IMR-90 (cell line): ENCODE measurements at regions not wholly inside any gene's neighbourhood (a gene's known extent, or its start where the extent isn't known, plus 50 kb on each side); places are given as distances from the start of the nearest gene placed in this dataset.

Experiments
- ATAC-seq: fragments of 200-7000 bp; cut with Tn5 transposase; 2 replicates; pipeline ENCODE4 v1.9.1; 2020; ENCODE audit warnings: low read depth, mild to moderate bottlenecking, moderate library complexity
- BruUV-seq: library from RNA; stranded (reverse); fragments of 400-500 nt; replicated peaks from 2 replicates; lab custom pipeline; 2021; lab: Mats Ljungman, UMichigan
- CTCF ChIA-PET: fragments of 300-600 bp; formaldehyde crosslinking; extraction: SDS; loops from one replicate; lab custom pipeline; 2021; ENCODE audit warnings: antibody characterized with exemption; lab: Yijun Ruan, JAX
- POLR2A ChIA-PET: fragments of 300-600 bp; sonication (Branson Sonifier 250); formaldehyde crosslinking; loops from one replicate; lab custom pipeline; 2022; ENCODE audit warnings: antibody characterized with exemption; ENCODE audit not compliant: unreplicated experiment; lab: Charles Lee
- DNase-seq: peaks from one replicate; pipeline ENCODE4 v3.0.0; 2013
- H2AFZ ChIP-seq: replicated peaks from 2 replicates; pipeline ENCODE3; 2013; ENCODE audit warnings: low read length, mild to moderate bottlenecking; ENCODE audit not compliant: poor library complexity
- H2AK5ac ChIP-seq: 2 replicates; pipeline ENCODE4 v1.6.1; 2013; ENCODE audit warnings: low read depth, low read length, inconsistent platforms
- H2AK9ac ChIP-seq: replicated peaks from 2 replicates; pipeline ENCODE3; 2013; ENCODE audit warnings: mild to moderate bottlenecking, low read depth, low read length, moderate library complexity; ENCODE audit not compliant: poor library complexity
- H2BK120ac ChIP-seq: 2 replicates; pipeline ENCODE4 v1.6.1; 2013; ENCODE audit warnings: low read depth, low read length, inconsistent platforms
- H2BK15ac ChIP-seq: 3 replicates; pipeline ENCODE4 v1.6.1; 2013; ENCODE audit warnings: low read depth, low read length, inconsistent platforms
- H2BK20ac ChIP-seq: 2 replicates; pipeline ENCODE4 v1.6.1; 2013; ENCODE audit warnings: low read depth, mild to moderate bottlenecking, inconsistent platforms, low read length, moderate library complexity
- H2BK5ac ChIP-seq: 2 replicates; pipeline ENCODE4 v1.6.1; 2013; ENCODE audit warnings: mild to moderate bottlenecking, low read depth, low read length, inconsistent platforms; ENCODE audit not compliant: poor library complexity, severe bottlenecking
- H3K14ac ChIP-seq: replicated peaks from 2 replicates; pipeline ENCODE4 v1.6.1; 2013; ENCODE audit warnings: low read depth, low read length, inconsistent platforms
- H3K18ac ChIP-seq: 2 replicates; pipeline ENCODE4 v1.6.1; 2013; ENCODE audit warnings: low read depth, low read length, control low read depth
- H3K23ac ChIP-seq: 2 replicates; pipeline ENCODE4 v1.6.1; 2013; ENCODE audit warnings: low read depth, low read length, inconsistent platforms
- H3K27ac ChIP-seq: 2 replicates; pipeline ENCODE4 v1.5.1; 2013; ENCODE audit warnings: mild to moderate bottlenecking, control low read depth, low read length; ENCODE audit not compliant: insufficient read depth
- H3K27me3 ChIP-seq: 2 replicates; pipeline ENCODE4 v1.6.1; 2013; ENCODE audit warnings: low read length; ENCODE audit not compliant: control insufficient read depth, insufficient read depth
- H3K36me3 ChIP-seq: 2 replicates; pipeline ENCODE4 v1.6.1; 2013; ENCODE audit warnings: low read length, mixed read lengths; ENCODE audit not compliant: control insufficient read depth, insufficient read depth
- H3K4ac ChIP-seq: 2 replicates; pipeline ENCODE4 v1.6.1; 2013; ENCODE audit warnings: low read depth, low read length, inconsistent platforms
- H3K4me1 ChIP-seq: 2 replicates; pipeline ENCODE4 v1.6.1; 2013; ENCODE audit warnings: low read length, mixed read lengths; ENCODE audit not compliant: control insufficient read depth, insufficient read depth
- H3K4me2 ChIP-seq: 2 replicates; pipeline ENCODE4 v1.6.1; 2013; ENCODE audit warnings: low read depth, mild to moderate bottlenecking, control low read depth, low read length, moderate library complexity
- H3K4me3 ChIP-seq: 2 replicates; pipeline ENCODE4 v1.5.1; 2013; ENCODE audit warnings: low read depth, mild to moderate bottlenecking, control low read depth, low read length, moderate library complexity; ENCODE audit not compliant: insufficient read depth
- H3K56ac ChIP-seq: 2 replicates; pipeline ENCODE4 v1.6.1; 2013; ENCODE audit warnings: low read length, inconsistent platforms; ENCODE audit not compliant: insufficient read depth; ENCODE audit errors: extremely low read depth
- H3K79me1 ChIP-seq, 2 experiments: 2 replicates each; pipeline ENCODE4 v1.6.1; 2013; ENCODE audit warnings: low read length in 2 of 2, inconsistent platforms in 1 of 2, low read depth in 1 of 2
- H3K9ac ChIP-seq: 2 replicates; pipeline ENCODE4 v1.6.1; 2013; ENCODE audit warnings: low read depth, low read length, control low read depth
- H3K9me1 ChIP-seq: 2 replicates; pipeline ENCODE4 v1.6.1; 2013; ENCODE audit warnings: low read length, inconsistent platforms; ENCODE audit not compliant: insufficient read depth
- H3K9me3 ChIP-seq: 2 replicates; pipeline ENCODE4 v1.6.1; 2013; ENCODE audit warnings: low read length; ENCODE audit not compliant: control insufficient read depth, insufficient read depth
- H4K20me1 ChIP-seq: 2 replicates; pipeline ENCODE4 v1.6.1; 2013; ENCODE audit warnings: low read length, inconsistent platforms; ENCODE audit not compliant: insufficient read depth
- H4K5ac ChIP-seq: 2 replicates; pipeline ENCODE4 v1.6.1; 2013; ENCODE audit warnings: mild to moderate bottlenecking, low read depth, low read length, control low read depth
- H4K8ac ChIP-seq, 2 experiments: 2 replicates each; pipeline ENCODE4 v1.6.1; 2013; ENCODE audit warnings: low read depth in 2 of 2, low read length in 2 of 2, control low read depth in 1 of 2, inconsistent platforms in 1 of 2
- H4K91ac ChIP-seq: 2 replicates; pipeline ENCODE4 v1.6.1; 2013; ENCODE audit warnings: low read depth, low read length, inconsistent platforms; ENCODE audit not compliant: insufficient read depth
- BHLHE40 ChIP-seq: fragments of 150-350 bp; IDR thresholded peaks from 2 replicates; pipeline ENCODE4 v1.6.1; 2016; ENCODE audit warnings: mild to moderate bottlenecking, low read depth, low read length
- CEBPB ChIP-seq: IDR thresholded peaks from 2 replicates; pipeline ENCODE4 v1.6.1; 2012; ENCODE audit warnings: low read depth, low read length, improper control_type of control experiment
- CHD1 ChIP-seq: IDR thresholded peaks from 2 replicates; pipeline ENCODE4 v1.6.1; 2012; ENCODE audit warnings: low read depth, low read length, improper control_type of control experiment
- CTCF ChIP-seq: conservative IDR thresholded peaks from 2 replicates; pipeline ENCODE4 v1.5.1; 2012; ENCODE audit warnings: mild to moderate bottlenecking, low read depth, low read length, improper control_type of control experiment
- ELK1 ChIP-seq: fragments of 150-350 bp; IDR thresholded peaks from 2 replicates; pipeline ENCODE4 v1.6.1; 2016; ENCODE audit warnings: low read depth, mild to moderate bottlenecking, low read length, moderate library complexity, borderline replicate concordance
- FOS ChIP-seq: fragments of 150-350 bp; IDR thresholded peaks from 2 replicates; pipeline ENCODE4 v1.6.1; 2016; ENCODE audit warnings: low read depth, low read length
- MAFK ChIP-seq: IDR thresholded peaks from 2 replicates; pipeline ENCODE4 v1.6.1; 2012; ENCODE audit warnings: low read depth, low read length, improper control_type of control experiment
- MAZ ChIP-seq: IDR thresholded peaks from 2 replicates; pipeline ENCODE4 v1.6.1; 2012; ENCODE audit warnings: low read depth, mild to moderate bottlenecking, low read length, improper control_type of control experiment, moderate library complexity, borderline replicate concordance
- MXI1 ChIP-seq: IDR thresholded peaks from 2 replicates; pipeline ENCODE4 v1.6.1; 2012; ENCODE audit warnings: low read depth, mild to moderate bottlenecking, low read length, moderate library complexity, borderline replicate concordance
- NFE2L2 ChIP-seq: fragments of 150-350 bp; IDR thresholded peaks from 2 replicates; pipeline ENCODE4 v1.6.1; 2016; ENCODE audit warnings: low read depth, mild to moderate bottlenecking, low read length
- POLR2A ChIP-seq: IDR thresholded peaks from 2 replicates; pipeline ENCODE4 v1.6.1; 2012; ENCODE audit warnings: mild to moderate bottlenecking, low read depth, low read length
- RAD21 ChIP-seq: IDR thresholded peaks from 2 replicates; pipeline ENCODE4 v1.6.1; 2012; ENCODE audit warnings: low read length, improper control_type of control experiment
- RCOR1 ChIP-seq: IDR thresholded peaks from 2 replicates; pipeline ENCODE4 v1.6.1; 2012; ENCODE audit warnings: mild to moderate bottlenecking, low read length, improper control_type of control experiment; ENCODE audit not compliant: insufficient replicate concordance
- RFX5 ChIP-seq: IDR thresholded peaks from 2 replicates; pipeline ENCODE4 v1.8.0; 2012; ENCODE audit warnings: low read depth, mild to moderate bottlenecking, low read length, moderate library complexity
- SMC3 ChIP-seq: fragments of 150-350 bp; IDR thresholded peaks from 2 replicates; pipeline ENCODE4 v1.6.1; 2016; ENCODE audit warnings: low read depth, mild to moderate bottlenecking, antibody characterized with exemption, low read length, moderate library complexity
- WGBS, 2 experiments: methylation state at CpG; one replicate each; pipeline versions ENCODE4 v1.1.5 to v1.1.7; 2013; ENCODE audit warnings: missing lambda C conversion rate in 2 of 2; ENCODE audit not compliant: insufficient read length in 1 of 2; ENCODE audit errors: extremely low coverage in 2 of 2; 5-methylcytosine and 5-hydroxymethylcytosine counted together
- dilution Hi-C: fragments of 300-500 bp; cut with HindIII; formaldehyde crosslinking; loops from one replicate; pipeline ENCODE4 v1.14.3; 2018; ENCODE audit warnings: low sequenced_read_pairs; ENCODE audit not compliant: unreplicated experiment
- in situ Hi-C: fragments of 300-500 bp; cut with MboI; formaldehyde crosslinking; loops from 3 replicates; pipeline ENCODE4 v1.14.3; 2019; ENCODE audit warnings: low sequenced_read_pairs, inconsistent platforms, mixed read lengths
- intact Hi-C: fragments of 100-400 bp; cut with micrococcal nuclease; formaldehyde crosslinking; loops from 2 replicates; pipeline ENCODE4 v1.10.0; 2022
- TF ChIP-seq, protein P1 (sequence below): fragments of 150-350 bp; IDR thresholded peaks from 2 replicates; pipeline ENCODE4 v1.6.1; 2017; ENCODE audit warnings: mild to moderate bottlenecking, antibody characterized with exemption, low read length, low read depth

DNA sequence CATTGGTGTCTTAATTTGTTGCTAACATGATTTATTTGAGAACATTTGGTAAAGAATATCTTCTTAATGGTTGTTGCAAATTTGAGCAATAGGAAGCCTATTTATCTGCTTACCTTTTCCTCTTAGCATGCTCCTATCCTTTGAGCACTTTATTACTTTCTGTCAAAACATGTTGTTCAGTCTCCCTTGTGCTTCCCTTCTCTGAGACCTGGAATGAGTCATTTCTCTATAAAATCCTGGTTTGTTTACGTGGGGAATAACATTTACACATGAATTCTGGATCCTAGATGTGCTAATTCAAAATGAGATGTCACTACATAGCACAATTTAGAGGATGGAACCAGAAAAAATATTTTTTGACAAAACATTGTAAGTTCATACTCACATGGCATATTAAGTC lies 844.0 kb upstream of the LRFN5 start:
- Histone ChIP-seq H3K36me3 (no peaks in the 10 kb centered on the region), H3K4me1 (no peaks in the 10 kb centered on the region), H3K4me3 (no peak overlapping the region), H2BK120ac (no peak overlapping the region), H3K18ac (no peak overlapping the region), H4K91ac (no peak overlapping the region), H2AK5ac (no peak overlapping the region), H2BK5ac (no peak overlapping the region), H2BK15ac (no peak overlapping the region), H4K8ac (no peak overlapping the region), H4K5ac (no peak overlapping the region), H3K27ac (no peak overlapping the region), H2AK9ac (no peak overlapping the region), H2BK20ac (no peak overlapping the region), H3K4ac (no peak overlapping the region), H3K4me2 (no peak overlapping the region), H3K9me3 (no peaks in the 10 kb centered on the region; the same call in 1 of the 2 replicates), H3K56ac (no peak overlapping the region), H3K79me1 (no peaks in the 10 kb centered on the region), H3K14ac (no peak overlapping the region), H3K27me3 (no peaks in the 10 kb centered on the region), H3K9me1 (no peaks in the 10 kb centered on the region), H2AFZ (no peak overlapping the region), H3K23ac (no peak overlapping the region), H4K20me1 (no peaks in the 10 kb centered on the region), H3K9ac (no peak overlapping the region)
- BruUV-seq = no TSS peak
- intact Hi-C loops = no loop called here
- TF ChIP-seq CHD1 (no peak), CEBPB (no peak), SMC3 (no peak), FOS (no peak), POLR2A (no peak), MAZ (no peak), RFX5 (no peak), BHLHE40 (no peak), MXI1 (no peak), RAD21 (no peak), CTCF (no peak), ELK1 (no peak), NFE2L2 (no peak), RCOR1 (no peak), MAFK (no peak)
- TF ChIP-seq, protein P1, sequence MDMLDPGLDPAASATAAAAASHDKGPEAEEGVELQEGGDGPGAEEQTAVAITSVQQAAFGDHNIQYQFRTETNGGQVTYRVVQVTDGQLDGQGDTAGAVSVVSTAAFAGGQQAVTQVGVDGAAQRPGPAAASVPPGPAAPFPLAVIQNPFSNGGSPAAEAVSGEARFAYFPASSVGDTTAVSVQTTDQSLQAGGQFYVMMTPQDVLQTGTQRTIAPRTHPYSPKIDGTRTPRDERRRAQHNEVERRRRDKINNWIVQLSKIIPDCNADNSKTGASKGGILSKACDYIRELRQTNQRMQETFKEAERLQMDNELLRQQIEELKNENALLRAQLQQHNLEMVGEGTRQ = no peak
- in situ Hi-C loops = no loop called here
- DNase-seq (no peak), ATAC-seq (no peak)
- dilution Hi-C loops = no loop called here
- ChIA-PET POLR2A (no interaction called here), CTCF (no interaction called here)
- WGBS, 2 experiments = no CpG with 5 or more reads among the region's 1 CpG
